Large intestine (tissue), 3 donors: ENCODE measurements at regions not wholly inside any gene's neighbourhood (a gene's known extent, or its start where the extent isn't known, plus 50 kb on each side); places are given as distances from the start of the nearest gene placed in this dataset.
A peak's percentile ranks its signal among the peaks of the same experiment; 100 is the strongest.

Source experiments
- DNase-seq, 2 donors: peaks; one replicate each; pipeline versions ENCODE4 v3.0.0 to v3.0.0-alpha.2; 2013
- H3K27ac ChIP-seq: one replicate; pipeline ENCODE4 v1.5.1; 2013; ENCODE audit warnings: low read length
- H3K27me3 ChIP-seq: 2 replicates; pipeline ENCODE4 v1.6.1; 2013; ENCODE audit warnings: low read length; ENCODE audit not compliant: control insufficient read depth, insufficient read depth
- H3K36me3 ChIP-seq: 2 replicates; pipeline ENCODE4 v1.6.1; 2013; ENCODE audit warnings: low read length; ENCODE audit not compliant: control insufficient read depth, insufficient read depth
- H3K4me1 ChIP-seq: one replicate; pipeline ENCODE4 v1.6.1; 2013; ENCODE audit warnings: low read length; ENCODE audit not compliant: control insufficient read depth, insufficient read depth
- H3K4me3 ChIP-seq: one replicate; pipeline ENCODE4 v1.5.1; 2013; ENCODE audit warnings: low read length
- H3K9me3 ChIP-seq: one replicate; pipeline ENCODE4 v1.6.1; 2013; ENCODE audit warnings: mild to moderate bottlenecking, low read depth, low read length, moderate library complexity; ENCODE audit not compliant: control insufficient read depth
- WGBS: methylation state at CpG from one replicate; pipeline ENCODE4 v1.1.5; 2013; ENCODE audit warnings: low lambda C conversion rate; ENCODE audit not compliant: insufficient coverage; 5-methylcytosine and 5-hydroxymethylcytosine counted together

DNA sequence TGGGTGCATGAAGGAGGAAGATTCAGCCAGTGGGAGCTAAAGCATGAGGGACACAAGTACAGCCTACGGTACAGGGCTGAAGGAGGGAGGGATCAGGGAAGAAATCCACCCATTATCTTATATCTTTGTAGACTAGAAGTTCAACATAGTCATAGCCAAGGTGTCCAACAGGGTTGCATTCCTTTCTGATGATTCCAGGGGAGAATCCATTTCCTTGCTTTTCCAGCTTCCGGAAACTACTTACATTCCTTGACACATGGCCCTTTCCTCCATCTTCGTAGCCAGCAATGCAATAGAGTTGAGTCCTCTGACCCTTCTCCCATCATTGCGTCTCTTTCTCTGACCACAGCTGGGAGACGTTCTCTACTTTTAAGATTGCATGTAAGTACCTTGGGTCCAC, 471.0 kb upstream of the SEMA6D start:
- no peak for DNase-seq
- Histone ChIP-seq H3K27me3 (peaks cover 2% of the 10 kb centered on the region), H3K9me3 (no peaks in the 10 kb centered on the region), H3K4me1 (no peaks in the 10 kb centered on the region), H3K4me3 (no peak overlapping the region), H3K27ac (no peak overlapping the region), H3K36me3 (no peaks in the 10 kb centered on the region)
- 60% methylated on average over 2 of the region's 5 CpGs for WGBS

DNA sequence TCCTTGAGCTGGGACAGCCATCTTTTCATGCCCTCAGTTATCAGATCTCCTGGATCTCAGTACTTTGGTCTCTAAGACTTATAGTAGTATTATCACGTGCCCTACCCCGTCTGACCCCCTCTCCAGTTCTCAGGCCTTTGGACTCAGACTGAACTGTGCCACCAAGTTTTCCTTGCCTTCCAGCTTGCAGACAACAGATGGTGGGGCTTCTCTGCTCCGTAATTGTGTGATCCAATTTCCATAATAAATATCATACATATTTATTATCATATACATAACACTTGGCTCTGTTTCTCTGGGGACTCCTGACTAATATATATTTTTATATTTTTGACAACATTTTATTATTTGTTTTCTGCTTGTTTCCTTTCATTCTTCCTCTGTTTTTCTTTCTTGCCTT, 458.8 kb upstream of the SEMA6D start:
- Histone ChIP-seq H3K27me3 (no peaks in the 10 kb centered on the region), H3K27ac (no peak overlapping the region), H3K9me3 (no peaks in the 10 kb centered on the region), H3K36me3 (no peaks in the 10 kb centered on the region), H3K4me3 (no peak overlapping the region), H3K4me1 (no peaks in the 10 kb centered on the region)
- peak; percentile 3 to 11 for DNase-seq
- WGBS: 40% methylated on average over 2 of the region's 3 CpGs

- no peak overlapping the region for H3K27ac ChIP-seq
- H3K27me3 ChIP-seq: peaks cover 2% of the 10 kb centered on the region
- no peaks in the 10 kb centered on the region for H3K36me3 ChIP-seq
- no peak for DNase-seq
- H3K9me3 ChIP-seq: no peaks in the 10 kb centered on the region
- 80% methylated on average over 1 of the region's 4 CpGs for WGBS
- no peak overlapping the region for H3K4me3 ChIP-seq
- no peaks in the 10 kb centered on the region for H3K4me1 ChIP-seq
Measured at GRCh38 chr15:47265686-47266085, 451.6 kb upstream of the SEMA6D start.

DNA sequence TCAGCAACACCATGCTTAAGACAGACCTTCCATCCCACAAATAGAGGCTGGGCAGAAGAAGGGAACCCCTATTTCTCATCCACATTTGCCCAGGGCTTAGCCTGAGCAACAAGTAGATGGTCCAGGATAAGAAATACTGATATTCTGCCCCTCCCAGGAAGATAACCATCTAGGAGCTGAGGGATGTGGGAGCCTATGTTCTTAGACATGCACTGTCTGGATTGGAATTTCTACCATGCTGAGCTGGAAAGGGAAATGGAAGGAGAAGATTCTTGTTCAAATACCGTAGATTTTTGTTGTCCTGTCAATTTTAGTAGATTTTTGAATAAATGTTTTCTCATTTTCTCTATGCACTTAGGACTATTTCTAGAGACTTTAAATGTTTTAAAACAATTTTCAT, 450.7 kb upstream of the SEMA6D start:
- Histone ChIP-seq H3K27me3 (peaks cover 2% of the 10 kb centered on the region), H3K4me3 (no peak overlapping the region), H3K36me3 (no peaks in the 10 kb centered on the region), H3K27ac (no peak overlapping the region), H3K4me1 (no peaks in the 10 kb centered on the region), H3K9me3 (no peaks in the 10 kb centered on the region)
- WGBS: 83% methylated on average over 1 of the region's 1 CpG
- DNase-seq: no peak

- no peak overlapping the region for H3K27ac ChIP-seq
- no peaks in the 10 kb centered on the region for H3K36me3 ChIP-seq
- no peaks in the 10 kb centered on the region for H3K27me3 ChIP-seq
- H3K4me1 ChIP-seq: no peaks in the 10 kb centered on the region
- H3K9me3 ChIP-seq: no peaks in the 10 kb centered on the region
- WGBS: no CpG with 5 or more reads among the region's 3 CpGs
- no peak for DNase-seq
- no peak overlapping the region for H3K4me3 ChIP-seq
Measured at GRCh38 chr15:47273864-47274263, 443.4 kb upstream of the SEMA6D start.

- H3K4me1 ChIP-seq: no peaks in the 10 kb centered on the region
- H3K27me3 ChIP-seq: peaks cover 3% of the 10 kb centered on the region
- DNase-seq: no peak
- no peak overlapping the region for H3K27ac ChIP-seq
- H3K4me3 ChIP-seq: no peak overlapping the region
- H3K9me3 ChIP-seq: no peaks in the 10 kb centered on the region
- no peaks in the 10 kb centered on the region for H3K36me3 ChIP-seq
- 0% methylated on average over 1 of the region's 8 CpGs for WGBS
Measured at GRCh38 chr15:47283246-47283645, 434.1 kb upstream of the SEMA6D start.

GRCh38 chr15:47288794-47289193, 428.5 kb upstream of the SEMA6D start:
- WGBS: 29% methylated on average over 1 of the region's 6 CpGs
- H3K27ac ChIP-seq: no peak overlapping the region

GRCh38 chr15:47289656-47290055, 427.6 kb upstream of the SEMA6D start:
- WGBS: no CpG with 5 or more reads among the region's 2 CpGs
- Histone ChIP-seq H3K4me1 (no peaks in the 10 kb centered on the region), H3K27ac (no peak overlapping the region), H3K9me3 (no peaks in the 10 kb centered on the region), H3K4me3 (no peak overlapping the region), H3K27me3 (no peaks in the 10 kb centered on the region), H3K36me3 (no peaks in the 10 kb centered on the region)
- DNase-seq: no peak

More at GRCh38 chr15:47288794-47289193, 428.5 kb upstream of the SEMA6D start:
- no peak for DNase-seq
- H3K27me3 ChIP-seq: no peaks in the 10 kb centered on the region
- no peaks in the 10 kb centered on the region for H3K36me3 ChIP-seq
- H3K9me3 ChIP-seq: no peaks in the 10 kb centered on the region
- H3K4me1 ChIP-seq: no peaks in the 10 kb centered on the region
- no peak overlapping the region for H3K4me3 ChIP-seq

DNA sequence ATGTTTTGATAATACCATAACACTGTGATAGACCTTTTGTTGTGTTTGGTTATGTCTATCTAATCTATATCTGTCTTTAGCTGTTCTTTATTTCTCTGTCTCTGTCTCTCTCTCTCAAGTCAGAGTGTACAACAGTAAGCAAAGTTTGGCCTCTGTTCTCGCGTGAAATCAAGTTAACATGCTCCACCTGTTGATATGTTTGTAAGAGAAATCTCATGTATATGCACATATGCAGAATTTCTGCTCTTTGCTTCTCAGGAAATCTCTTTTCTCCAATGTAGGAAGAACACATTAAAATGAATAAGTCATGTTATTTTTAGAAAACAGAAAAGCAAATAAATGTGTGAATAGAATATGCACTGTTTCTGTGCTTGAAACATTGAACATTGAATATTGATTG, 425.5 kb upstream of the SEMA6D start:
- Histone ChIP-seq H3K4me3 (no peak overlapping the region), H3K27ac (no peak overlapping the region), H3K27me3 (no peaks in the 10 kb centered on the region), H3K9me3 (no peaks in the 10 kb centered on the region), H3K36me3 (no peaks in the 10 kb centered on the region), H3K4me1 (no peaks in the 10 kb centered on the region)
- DNase-seq: no peak
- no CpG with 5 or more reads among the region's 2 CpGs for WGBS

GRCh38 chr15:47292638-47293190, 424.6 kb upstream of the SEMA6D start:
- no peaks in the 10 kb centered on the region for H3K36me3 ChIP-seq
- H3K27ac ChIP-seq: no peak overlapping the region
- WGBS: 100% methylated on average over 1 of the region's 6 CpGs
- no peak for DNase-seq
- no peaks in the 10 kb centered on the region for H3K27me3 ChIP-seq
- H3K4me1 ChIP-seq: no peaks in the 10 kb centered on the region
- H3K9me3 ChIP-seq: no peaks in the 10 kb centered on the region
- no peak overlapping the region for H3K4me3 ChIP-seq

DNA sequence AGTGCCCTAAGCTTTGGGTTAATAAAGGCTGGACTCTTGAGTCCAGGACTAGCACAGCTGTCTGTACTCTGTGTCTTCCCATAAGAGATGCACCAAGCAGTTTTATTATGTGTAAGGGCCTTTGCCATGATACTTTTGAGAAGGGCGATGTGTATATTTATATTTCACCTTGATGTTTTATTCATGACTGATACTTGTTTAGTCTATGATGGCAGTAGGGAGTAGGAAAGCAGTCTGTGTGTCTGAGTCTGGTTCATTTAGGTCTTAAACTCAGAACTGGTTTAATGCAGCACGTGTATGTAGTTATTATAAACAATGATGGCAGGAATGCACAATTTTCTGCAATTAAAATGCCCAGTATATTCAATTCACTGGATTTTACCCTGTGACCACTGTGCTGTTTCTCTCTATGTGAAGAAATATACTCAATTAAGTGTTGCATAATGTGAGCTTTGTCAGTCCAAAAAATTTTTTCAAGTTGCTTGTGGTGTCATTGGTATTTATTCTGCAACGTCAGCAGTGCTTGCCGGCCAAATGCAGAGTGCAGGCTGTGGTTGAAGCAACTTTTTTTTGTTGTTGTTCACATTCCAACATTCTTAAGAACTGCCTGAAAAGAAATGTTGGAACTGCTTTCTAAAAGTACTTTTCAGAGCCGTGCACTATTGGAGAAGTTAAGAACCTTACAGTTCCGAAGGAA, 423.7 kb upstream of the SEMA6D start:
- Histone ChIP-seq H3K27me3 (no peaks in the 10 kb centered on the region), H3K9me3 (no peaks in the 10 kb centered on the region), H3K27ac (no peak overlapping the region), H3K4me1 (no peaks in the 10 kb centered on the region), H3K36me3 (no peaks in the 10 kb centered on the region), H3K4me3 (no peak overlapping the region)
- 80% methylated on average over 3 of the region's 6 CpGs for WGBS
- DNase-seq: peak; percentile 31 to 46
